Stimulated activated CD4-positive, alpha-beta T cell treated with anti-CD3 and anti-CD28 coated beads, Interleukin-1b, Interleukin-23, amount 100 ng/mL, for 24 hours (primary cell): ENCODE measurements at regions not wholly inside any gene's neighbourhood (a gene's known extent, or its start where the extent isn't known, plus 50 kb on each side); places are given as distances from the start of the nearest gene placed in this dataset.

Experiments
- DNase-seq, 4 experiments: peaks; one replicate each; pipeline ENCODE4 v3.0.0-alpha.2; 2020; ENCODE audit warnings: low read depth in 4 of 4, low spot score in 1 of 4

- no peak for DNase-seq
Observed at GRCh38 chr5:152855441-152855840, 450.4 kb upstream of the NMUR2 start.

GRCh38 chr5:152861231-152861630 lies 456.2 kb upstream of the NMUR2 start:
- no peak for DNase-seq

GRCh38 chr5:152864447-152864846 lies 459.4 kb upstream of the NMUR2 start:
- DNase-seq, result no peak

GRCh38 chr5:152864991-152865390 lies 459.9 kb upstream of the NMUR2 start:
- DNase-seq, result no peak

DNA sequence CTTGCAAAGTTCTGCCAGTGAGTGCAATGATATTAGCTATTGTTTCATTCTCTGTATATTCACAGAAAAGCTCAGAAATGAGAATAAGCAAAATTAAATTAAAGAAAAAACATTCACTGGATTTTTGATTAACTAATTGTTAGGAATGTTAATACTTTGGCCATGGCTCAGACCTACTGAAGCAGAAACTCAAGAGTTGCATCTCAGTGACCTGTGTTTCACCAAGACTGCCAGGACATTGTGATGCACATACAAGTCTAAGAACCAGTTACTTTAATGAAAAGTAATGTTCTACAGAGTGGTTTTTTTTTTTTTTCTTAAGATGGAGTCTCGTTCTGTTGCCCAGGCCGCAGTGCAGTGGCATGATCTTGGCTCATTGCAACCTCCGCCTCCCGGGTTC lies 464.9 kb upstream of the NMUR2 start:
- no peak for DNase-seq

DNA sequence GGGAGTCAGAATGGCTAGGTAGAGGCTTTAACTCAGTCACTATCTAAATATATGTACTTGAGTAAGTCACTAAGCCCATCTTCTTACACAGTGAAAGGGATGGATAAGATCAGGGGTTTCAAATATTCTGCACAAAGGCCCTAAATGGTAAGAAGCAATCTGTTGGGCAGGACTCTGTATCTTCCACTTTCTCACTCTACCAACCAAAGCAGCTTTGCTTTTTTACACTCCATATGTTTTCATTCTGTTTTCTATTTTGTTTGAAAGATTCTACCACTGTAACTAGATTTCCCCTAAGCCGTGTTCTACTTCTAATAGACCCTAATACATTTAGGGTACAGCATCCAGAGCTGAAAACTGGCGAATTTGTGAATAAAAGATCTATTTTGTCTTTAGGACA lies 477.5 kb upstream of the NMUR2 start:
- DNase-seq, result no peak

GRCh38 chr5:152883066-152883775 lies 478.1 kb upstream of the NMUR2 start:
- DNase-seq, result no peak

DNA sequence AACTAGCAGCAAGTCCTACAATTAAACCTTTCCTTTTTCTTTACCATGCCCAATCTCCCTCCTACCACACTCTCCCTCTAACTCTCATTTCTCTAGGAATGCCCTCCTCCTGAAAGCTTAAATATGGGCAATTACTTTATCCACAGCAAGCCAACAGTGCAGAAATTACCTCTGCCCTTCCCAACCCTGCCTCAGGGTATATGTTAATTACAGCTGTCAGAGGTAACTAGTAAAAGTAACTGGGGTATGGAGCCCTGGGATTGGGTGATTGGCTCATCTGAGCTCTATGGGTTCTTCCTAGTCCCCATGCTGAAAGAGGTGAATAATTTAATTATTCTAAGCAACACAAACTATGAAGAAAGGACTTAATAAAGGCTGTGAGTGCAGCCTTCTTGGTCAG lies 478.9 kb upstream of the NMUR2 start:
- DNase-seq, result no peak

DNA sequence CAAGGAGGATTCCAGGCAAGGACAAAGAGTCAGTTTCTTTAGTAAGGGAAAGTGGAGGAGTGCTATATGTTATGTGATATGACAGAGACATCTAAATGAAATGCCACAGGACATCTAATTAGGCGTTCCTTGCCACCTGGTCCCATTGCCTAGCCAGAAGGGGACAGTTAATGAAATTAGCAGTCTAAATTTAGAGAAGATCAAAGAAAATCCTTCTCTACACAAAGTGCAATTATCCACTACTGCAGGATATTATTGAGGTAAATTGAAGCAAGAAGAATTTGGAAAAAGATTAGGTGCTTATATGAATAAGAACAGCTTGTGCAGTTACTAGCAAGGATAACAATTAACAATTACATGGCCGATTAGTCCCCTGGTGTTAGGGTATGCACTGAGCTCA lies 495.3 kb upstream of the NMUR2 start:
- no peak for DNase-seq

DNA sequence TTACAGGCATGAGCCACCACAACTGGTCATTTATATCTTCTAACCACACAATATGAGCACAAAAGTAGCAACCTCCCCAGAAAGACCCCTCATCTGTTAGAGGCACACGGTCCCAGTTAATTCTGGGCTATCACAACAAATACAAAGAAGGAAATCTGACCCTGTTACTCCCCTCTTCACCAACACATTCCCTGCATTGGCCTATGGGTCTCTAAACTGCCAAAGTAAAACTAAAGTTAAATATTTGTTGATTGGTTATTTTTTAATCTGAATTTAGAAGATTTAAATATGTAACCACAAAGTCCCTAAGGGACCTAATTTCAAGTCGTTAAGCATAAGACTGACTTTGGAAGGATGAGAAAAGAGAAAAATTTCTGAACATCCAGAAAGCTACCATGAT lies 496.7 kb upstream of the NMUR2 start:
- DNase-seq, result no peak

DNA sequence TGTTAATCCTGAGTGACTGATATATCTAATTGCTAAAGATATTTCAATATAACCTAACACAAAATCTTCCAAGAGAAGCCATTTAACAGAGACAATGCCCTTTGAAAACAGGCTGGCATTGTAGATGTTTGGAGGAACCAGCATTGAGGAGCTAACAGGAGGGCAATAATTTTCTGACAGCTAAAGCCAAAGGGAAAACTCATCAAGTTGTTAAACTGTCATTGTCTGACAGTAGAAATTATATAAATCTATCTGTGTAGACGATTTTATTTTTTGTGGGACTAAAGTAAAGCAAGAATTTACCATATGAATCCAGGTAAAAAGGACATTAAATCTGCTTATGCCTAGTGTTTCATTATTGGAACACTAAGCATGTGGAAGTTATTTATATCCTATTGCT lies 500.2 kb upstream of the NMUR2 start:
- no peak for DNase-seq

DNA sequence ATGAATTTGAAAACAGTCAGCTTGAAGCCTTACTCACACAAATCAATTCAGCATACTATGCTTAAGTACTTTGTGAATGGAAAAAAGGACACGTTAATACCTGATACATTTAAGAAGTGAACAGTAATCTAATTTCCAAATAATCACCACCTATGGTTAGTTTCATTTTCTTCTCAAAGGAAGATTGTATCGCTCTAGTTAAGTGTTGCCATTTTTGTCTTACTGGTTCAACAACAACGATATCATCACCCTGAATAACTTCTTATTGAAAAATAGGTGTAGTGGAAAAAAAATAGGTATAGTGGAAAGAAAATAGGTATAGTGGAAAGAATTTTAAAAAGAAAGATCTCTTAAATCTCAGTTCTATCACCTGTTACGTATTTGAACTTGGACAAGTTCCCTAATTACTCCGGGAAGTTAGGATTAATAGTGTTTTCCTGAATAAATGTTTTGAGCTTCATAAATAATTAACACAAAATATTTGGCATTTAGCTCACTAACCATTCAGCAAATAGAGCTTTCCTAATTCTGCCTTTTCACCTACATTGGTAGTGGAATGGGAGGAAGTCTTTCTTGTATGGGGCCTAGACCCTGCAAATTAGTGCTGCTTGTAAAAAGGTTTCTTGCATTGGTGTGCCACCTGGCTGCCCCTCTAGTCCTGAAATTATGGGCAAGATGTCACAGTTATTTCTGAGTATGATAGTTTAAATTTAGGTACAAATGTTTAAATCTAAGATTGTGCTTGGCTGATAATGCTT lies 502.6 kb upstream of the NMUR2 start:
- no peak for DNase-seq

- no peak for DNase-seq
Observed at GRCh38 chr5:152912924-152913323, 507.8 kb upstream of the NMUR2 start.

DNA sequence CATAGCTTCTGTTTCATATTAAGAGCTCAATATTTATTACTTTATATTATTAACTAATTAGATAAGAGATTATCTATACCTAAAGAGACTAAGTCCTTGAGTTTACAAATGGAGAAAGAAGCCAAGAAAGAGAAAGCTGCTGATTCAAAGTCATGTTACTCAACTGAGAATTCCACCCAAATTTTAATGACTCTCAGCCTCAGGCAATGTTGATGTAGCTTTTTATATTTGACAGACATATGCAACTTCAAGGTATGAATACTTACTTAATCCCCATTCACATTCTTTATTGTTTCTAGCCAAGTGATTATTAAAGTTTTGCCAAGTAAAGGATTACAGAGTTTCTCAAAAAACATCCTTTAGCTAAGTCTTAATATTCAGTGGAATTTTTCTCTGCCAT lies 527.5 kb upstream of the NMUR2 start:
- DNase-seq, result no peak

GRCh38 chr5:152933056-152933455 lies 528.0 kb upstream of the NMUR2 start:
- no peak for DNase-seq

- DNase-seq, result no peak
Observed at GRCh38 chr5:152938630-152939029, 533.6 kb upstream of the NMUR2 start.

DNA sequence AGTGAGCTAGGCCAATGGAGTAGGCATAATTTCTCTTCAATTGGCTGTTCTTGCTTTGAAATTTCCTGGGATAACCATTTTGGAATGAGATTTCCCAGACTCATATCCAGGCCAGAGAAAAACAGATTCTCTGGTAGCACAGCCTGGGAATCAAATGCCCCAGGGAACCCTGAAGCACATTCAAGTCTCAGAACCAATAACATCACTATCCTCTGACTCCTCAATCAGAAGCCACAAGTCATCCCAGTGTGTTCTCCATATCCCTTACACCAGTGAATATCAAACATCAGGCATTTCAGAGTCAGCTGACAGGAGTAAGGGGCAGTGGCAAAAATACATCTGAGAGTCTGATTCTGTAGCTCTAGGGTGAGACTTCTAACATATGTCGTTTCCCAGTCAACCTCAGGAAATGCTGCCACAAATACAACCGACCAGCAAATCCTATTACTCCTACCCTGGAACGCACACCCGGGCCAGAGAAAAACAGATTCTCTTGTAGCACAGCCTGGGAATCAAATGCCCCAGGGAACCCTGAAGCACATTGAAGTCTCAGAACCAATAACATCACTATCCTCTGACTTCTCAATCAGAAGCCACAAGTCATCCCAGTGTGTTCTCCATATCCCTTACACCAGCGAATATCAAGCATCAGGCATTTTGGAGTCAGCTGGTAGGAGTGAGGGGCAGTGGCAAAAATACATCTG lies 537.7 kb upstream of the NMUR2 start:
- no peak for DNase-seq

DNA sequence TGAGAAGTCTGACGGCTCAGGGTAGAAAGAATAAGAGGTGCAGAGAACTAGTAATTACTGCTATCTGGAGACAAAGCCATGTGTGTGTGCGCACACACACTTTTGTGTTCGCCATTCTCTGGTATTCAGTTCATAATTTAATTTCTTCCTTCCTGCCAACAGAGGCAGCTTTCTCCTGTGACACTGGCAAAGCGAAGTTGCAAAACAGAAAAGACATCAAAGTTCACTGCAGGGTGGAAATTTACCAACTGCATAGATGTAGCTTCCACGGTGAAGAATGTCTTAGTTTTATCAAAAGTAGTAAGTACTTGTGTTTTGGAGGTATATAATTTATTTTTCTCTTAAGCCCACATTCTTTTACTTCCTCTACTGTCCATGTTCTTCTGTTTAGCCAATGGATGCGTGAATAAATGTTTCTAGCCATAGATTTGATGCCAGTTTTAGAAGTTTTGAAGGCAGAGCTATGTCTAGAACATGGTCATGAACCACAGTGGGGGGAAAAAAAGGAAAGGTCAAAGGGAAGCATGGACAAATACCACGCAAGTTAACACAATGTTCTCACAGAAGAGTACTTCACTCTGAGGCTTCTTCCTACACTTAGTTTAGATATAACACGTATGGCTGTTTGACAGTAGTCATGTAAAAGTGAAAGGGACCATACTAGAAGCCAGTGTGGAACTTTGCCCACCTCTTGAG lies 536.5 kb upstream of the GRIA1 start:
- DNase-seq, result no peak

DNA sequence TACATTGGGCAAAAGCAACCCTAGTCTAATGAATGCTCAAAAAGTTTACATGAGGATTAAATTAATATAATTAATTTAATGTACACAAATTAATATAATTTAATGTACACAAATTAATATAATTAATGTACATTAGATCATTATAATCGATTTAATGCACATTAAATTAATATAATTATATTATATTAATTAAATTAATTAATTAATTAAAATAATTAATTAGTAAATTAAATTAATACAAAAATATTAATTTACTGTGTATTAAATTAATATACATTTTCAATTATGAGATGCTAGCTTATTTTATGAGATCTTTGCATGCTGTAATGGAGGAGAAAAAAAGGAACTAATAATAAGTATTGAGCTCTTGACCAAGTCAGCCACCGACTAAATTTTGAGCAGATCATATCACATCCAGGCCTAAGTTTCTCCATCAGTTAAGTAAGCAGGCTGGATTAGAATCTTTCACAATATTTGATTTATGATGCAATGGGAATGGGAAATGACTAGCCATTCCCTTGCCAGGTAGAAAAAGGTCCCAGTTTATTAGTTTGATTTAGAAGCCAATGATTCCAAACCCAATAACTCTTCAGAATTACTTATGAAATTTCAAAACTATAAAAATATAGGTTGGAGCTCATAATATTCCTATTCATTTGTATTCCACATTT lies 533.4 kb upstream of the GRIA1 start:
- no peak for DNase-seq

- no peak for DNase-seq
Observed at GRCh38 chr5:152978141-152978835, 512.2 kb upstream of the GRIA1 start.

DNA sequence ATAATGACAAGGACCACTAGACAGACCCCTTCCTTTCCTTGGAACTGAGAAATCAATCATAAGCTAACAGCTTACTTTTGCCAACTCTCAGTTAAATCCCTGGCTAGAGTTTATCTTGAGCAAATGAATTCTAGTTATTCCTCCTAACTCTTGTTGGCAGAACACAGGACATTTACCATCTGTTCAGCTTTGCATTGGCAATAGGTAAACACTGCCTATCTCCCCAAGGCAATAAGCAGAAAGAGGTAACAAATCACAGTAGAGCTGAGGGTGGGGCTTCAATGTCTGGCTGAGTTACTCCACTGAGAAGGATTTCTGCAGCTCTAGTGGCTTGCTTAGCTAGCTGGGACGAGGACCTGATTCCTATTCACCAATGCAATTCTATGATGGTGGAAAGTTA lies 503.3 kb upstream of the GRIA1 start:
- no peak for DNase-seq
